ENCODE measurements at regions not wholly inside any gene's neighbourhood (a gene's known extent, or its start where the extent isn't known, plus 50 kb on each side); places are given as distances from the start of the nearest gene placed in this dataset.

DNA sequence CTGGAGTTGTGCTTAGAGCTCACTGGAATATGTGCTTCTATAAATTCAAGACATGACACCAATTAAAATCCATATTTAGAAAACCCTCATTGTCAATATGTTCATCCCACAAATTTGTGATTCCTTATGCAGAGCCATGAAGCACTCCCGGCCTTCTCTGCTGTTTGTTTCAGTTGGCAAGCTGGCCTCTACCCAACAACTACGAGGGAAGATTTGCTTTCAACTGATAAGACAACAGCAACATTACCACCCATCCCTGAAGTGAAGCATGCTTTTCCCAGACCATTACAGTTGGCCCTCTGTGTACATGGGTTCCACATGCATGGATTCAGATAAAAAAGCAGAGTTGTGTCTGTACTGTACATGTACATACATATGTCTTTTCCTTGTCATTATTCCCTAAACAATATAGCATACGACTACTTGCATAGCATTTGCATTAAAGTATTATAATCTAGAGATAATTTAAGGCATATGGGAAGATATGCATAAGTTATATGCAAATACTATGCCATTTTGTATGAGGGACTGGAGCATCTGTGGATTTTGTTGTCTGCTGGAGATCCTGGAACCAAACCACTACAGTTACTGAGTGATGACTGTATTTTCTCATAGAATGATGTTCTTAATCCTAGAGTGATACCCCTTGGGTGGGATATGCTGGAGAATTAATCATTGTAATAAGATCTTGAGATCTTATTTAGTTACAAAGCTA, 77.6 kb upstream of the MC2R start:
- Mint-ChIP-seq H3K27me3 (ENCODE audit: low read depth) (no peaks in the 10 kb centered on the region), H3K4me1 (ENCODE audit: low read depth) (no peaks in the 10 kb centered on the region)

DNA sequence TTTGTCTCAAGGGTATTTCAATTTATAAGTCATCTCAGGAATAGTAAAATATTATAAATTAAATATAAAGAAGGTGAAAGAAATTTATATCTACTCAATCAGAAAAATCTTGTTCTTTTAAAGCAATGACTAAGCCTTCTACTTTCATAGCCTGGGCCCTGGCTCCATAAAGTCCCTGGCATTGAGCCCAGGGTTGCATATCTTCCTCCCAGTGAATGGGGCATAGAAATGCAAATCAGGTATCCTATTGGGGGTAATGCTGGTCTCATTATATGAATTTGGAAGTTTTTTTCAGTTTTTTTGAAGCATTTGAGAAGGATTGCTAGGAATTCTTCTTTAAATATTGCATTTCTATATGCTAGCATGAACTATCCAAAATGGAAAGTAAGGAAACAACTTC, 73.9 kb upstream of the MC2R start:
- TF ChIP-seq CTCF (IDR thresholded peaks at IDR 0.05) = no peak
- no peaks in the 10 kb centered on the region for H3K4me1 Mint-ChIP-seq (ENCODE audit: low read depth)
- H3K4me3 Mint-ChIP-seq (ENCODE audit: unreplicated experiment) = no peak overlapping the region
- peaks cover 49% of the 10 kb centered on the region for H3K9me3 Mint-ChIP-seq (ENCODE audit: low read depth)
- no peaks in the 10 kb centered on the region for H3K36me3 Mint-ChIP-seq (ENCODE audit: low read depth)
- no peak overlapping the region for H3K27ac Mint-ChIP-seq (ENCODE audit: unreplicated experiment)
- DNase-seq (ENCODE audit: low spot score) = no peak
- no peaks in the 10 kb centered on the region for H3K27me3 Mint-ChIP-seq (ENCODE audit: low read depth)

More for the DNA sequence above, 77.6 kb upstream of the MC2R start:
- Mint-ChIP-seq H3K4me3 (ENCODE audit: unreplicated experiment) (no peak overlapping the region), H3K27ac (ENCODE audit: unreplicated experiment) (no peak overlapping the region), H3K36me3 (ENCODE audit: low read depth) (no peaks in the 10 kb centered on the region), H3K9me3 (ENCODE audit: low read depth) (peaks cover 44% of the 10 kb centered on the region)
- no peak for DNase-seq (ENCODE audit: low spot score)
- TF ChIP-seq CTCF (IDR thresholded peaks at IDR 0.05) = no peak

GRCh38 chr18:13987956-13988355, 72.6 kb upstream of the MC2R start:
- no peak overlapping the region for H3K4me3 Mint-ChIP-seq (ENCODE audit: unreplicated experiment)
- no peaks in the 10 kb centered on the region for H3K36me3 Mint-ChIP-seq (ENCODE audit: low read depth)
- no peak for TF ChIP-seq CTCF (IDR thresholded peaks at IDR 0.05)
- no peaks in the 10 kb centered on the region for H3K4me1 Mint-ChIP-seq (ENCODE audit: low read depth)
- peaks cover 54% of the 10 kb centered on the region for H3K9me3 Mint-ChIP-seq (ENCODE audit: low read depth)
- H3K27me3 Mint-ChIP-seq (ENCODE audit: low read depth) = no peaks in the 10 kb centered on the region
- no peak overlapping the region for H3K27ac Mint-ChIP-seq (ENCODE audit: unreplicated experiment)
- no peak for DNase-seq (ENCODE audit: low spot score)

- peaks cover 48% of the 10 kb centered on the region for H3K9me3 Mint-ChIP-seq (ENCODE audit: low read depth)
- no peak for TF ChIP-seq CTCF (IDR thresholded peaks at IDR 0.05)
- DNase-seq (ENCODE audit: low spot score) = no peak
- H3K4me3 Mint-ChIP-seq (ENCODE audit: unreplicated experiment) = no peak overlapping the region
- H3K27ac Mint-ChIP-seq (ENCODE audit: unreplicated experiment) = no peak overlapping the region
- no peaks in the 10 kb centered on the region for H3K4me1 Mint-ChIP-seq (ENCODE audit: low read depth)
- no peaks in the 10 kb centered on the region for H3K27me3 Mint-ChIP-seq (ENCODE audit: low read depth)
- H3K36me3 Mint-ChIP-seq (ENCODE audit: low read depth) = no peaks in the 10 kb centered on the region
Measured at GRCh38 chr18:13984080-13984479, 68.7 kb upstream of the MC2R start.

GRCh38 chr18:13983506-13983905, 68.2 kb upstream of the MC2R start:
- Mint-ChIP-seq H3K27me3 (ENCODE audit: low read depth) (no peaks in the 10 kb centered on the region), H3K4me3 (ENCODE audit: unreplicated experiment) (no peak overlapping the region), H3K36me3 (ENCODE audit: low read depth) (no peaks in the 10 kb centered on the region), H3K9me3 (ENCODE audit: low read depth) (peaks cover 48% of the 10 kb centered on the region), H3K4me1 (ENCODE audit: low read depth) (no peaks in the 10 kb centered on the region), H3K27ac (ENCODE audit: unreplicated experiment) (no peak overlapping the region)
- no peak for DNase-seq (ENCODE audit: low spot score)
- no peak for TF ChIP-seq CTCF (IDR thresholded peaks at IDR 0.05)

All from chondrocyte (in vitro differentiated cells).